ENCODE measurements at regions not wholly inside any gene's neighbourhood (a gene's known extent, or its start where the extent isn't known, plus 50 kb on each side); places are given as distances from the start of the nearest gene placed in this dataset.
"Not testable (repeated sequence)": the region's sequence is repeated elsewhere in the genome, so short reads cannot be mapped to it uniquely, and the experiment has no call there.

DNA sequence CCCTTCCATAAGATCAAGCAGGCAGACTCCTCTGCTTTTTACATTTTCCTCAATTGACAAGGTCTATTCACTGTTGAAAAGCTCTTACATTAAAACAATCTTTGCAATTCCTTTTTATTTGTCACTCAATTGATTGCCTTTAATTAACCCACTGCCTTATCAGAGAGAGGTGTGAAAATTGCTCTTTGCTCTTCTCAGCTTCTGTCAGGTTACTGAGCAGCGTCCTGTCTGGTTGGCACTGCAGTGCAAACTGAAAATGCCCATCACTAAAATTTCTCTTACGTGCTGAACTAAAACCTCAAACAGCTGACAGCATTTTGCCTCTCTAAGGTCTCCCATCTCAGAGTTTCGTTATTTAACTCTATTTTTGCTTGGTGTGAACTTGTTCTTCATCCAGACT is 504.1 kb upstream of the ATXN7L3B start:
- no peak for DNase-seq (ENCODE audit: extremely low read depth, low read depth)
- TF ChIP-seq, protein P1, sequence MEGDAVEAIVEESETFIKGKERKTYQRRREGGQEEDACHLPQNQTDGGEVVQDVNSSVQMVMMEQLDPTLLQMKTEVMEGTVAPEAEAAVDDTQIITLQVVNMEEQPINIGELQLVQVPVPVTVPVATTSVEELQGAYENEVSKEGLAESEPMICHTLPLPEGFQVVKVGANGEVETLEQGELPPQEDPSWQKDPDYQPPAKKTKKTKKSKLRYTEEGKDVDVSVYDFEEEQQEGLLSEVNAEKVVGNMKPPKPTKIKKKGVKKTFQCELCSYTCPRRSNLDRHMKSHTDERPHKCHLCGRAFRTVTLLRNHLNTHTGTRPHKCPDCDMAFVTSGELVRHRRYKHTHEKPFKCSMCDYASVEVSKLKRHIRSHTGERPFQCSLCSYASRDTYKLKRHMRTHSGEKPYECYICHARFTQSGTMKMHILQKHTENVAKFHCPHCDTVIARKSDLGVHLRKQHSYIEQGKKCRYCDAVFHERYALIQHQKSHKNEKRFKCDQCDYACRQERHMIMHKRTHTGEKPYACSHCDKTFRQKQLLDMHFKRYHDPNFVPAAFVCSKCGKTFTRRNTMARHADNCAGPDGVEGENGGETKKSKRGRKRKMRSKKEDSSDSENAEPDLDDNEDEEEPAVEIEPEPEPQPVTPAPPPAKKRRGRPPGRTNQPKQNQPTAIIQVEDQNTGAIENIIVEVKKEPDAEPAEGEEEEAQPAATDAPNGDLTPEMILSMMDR (IDR thresholded peaks at IDR 0.05; ENCODE audit: low read depth, low read length): no peak

DNA sequence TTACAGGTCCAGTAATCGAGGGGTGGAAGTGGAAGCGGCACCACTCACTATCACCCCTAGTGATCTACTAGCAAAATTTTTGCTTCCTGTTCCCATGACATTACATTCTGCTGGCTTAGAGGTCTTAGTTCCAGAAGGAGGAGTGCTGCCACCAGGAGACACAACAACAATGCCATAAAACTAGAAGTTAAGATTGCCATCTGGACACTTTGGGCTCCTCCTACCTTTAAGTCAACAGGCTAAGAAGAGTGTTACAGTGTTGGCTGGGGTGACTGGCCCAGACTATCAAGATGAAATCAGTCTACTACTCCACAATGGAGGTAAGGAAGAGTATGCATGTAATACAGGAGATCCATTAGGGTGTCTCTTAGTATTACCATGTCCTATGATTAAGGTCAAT is 498.5 kb upstream of the ATXN7L3B start:
- not testable (repeated sequence) for DNase-seq (ENCODE audit: extremely low read depth, low read depth)

DNA sequence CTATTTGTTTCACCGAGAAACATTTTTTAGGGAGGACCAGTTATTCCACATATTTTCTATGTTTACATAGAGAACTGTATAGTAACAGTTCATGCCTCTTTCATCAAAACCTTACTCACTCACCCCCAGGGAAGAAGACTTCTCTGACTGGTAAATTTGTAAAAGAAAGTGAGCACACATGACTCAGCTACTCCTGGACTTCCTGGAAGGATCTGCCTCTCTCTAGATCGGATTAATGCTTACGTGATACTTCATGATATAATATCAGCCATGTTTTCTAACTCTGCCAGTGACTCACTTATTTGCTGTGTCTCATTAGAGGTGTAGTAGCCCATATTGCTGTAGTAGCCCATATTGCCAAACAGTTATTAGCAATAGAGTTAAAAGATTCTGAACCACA is 494.3 kb upstream of the ATXN7L3B start:
- no peak for DNase-seq (ENCODE audit: extremely low read depth, low read depth)
- TF ChIP-seq, protein P1 (IDR thresholded peaks at IDR 0.05; ENCODE audit: low read depth, low read length): no peak

DNA sequence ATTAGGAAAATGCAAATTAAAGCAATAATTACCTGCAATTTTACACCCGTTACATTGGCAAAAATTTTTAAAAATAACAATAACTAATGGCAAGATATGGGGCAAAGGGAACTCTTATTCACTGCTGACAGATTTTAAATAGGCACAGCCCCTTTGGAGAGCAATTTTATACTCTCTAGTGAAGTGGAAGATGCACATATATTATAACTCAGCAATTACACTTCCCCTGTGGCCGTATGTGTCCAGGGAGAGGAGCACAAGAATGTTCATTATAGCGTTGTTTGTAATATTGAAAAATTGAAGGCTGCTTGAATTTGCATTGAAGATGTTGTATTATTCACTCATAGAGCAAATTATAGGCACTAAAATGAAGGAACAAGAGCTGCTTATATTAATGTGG is 488.3 kb upstream of the ATXN7L3B start:
- DNase-seq (ENCODE audit: extremely low read depth, low read depth): no peak
- TF ChIP-seq, protein P1 (IDR thresholded peaks at IDR 0.05; ENCODE audit: low read depth, low read length): no peak

DNA sequence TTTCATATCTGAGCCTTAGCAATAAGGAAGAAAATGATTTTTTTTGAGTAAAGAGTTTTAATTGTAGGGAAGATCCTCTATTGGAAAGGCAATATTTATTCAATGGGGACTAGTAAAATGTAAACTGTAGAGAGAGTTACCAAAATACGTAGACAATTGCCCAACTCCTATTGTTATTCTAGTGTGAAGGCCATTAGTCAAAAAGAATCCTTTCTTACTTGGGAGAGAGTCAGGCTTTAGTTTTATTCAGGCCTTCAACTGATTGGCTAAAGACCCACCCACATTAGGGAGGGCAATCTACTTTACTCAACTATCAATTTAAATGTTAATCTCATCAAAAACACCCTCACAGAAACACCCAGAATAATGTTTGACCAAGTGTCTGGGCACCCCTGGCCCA is 485.8 kb upstream of the ATXN7L3B start:
- no peak for DNase-seq (ENCODE audit: extremely low read depth, low read depth)
- TF ChIP-seq, protein P1 (IDR thresholded peaks at IDR 0.05; ENCODE audit: low read depth, low read length): no peak

DNA sequence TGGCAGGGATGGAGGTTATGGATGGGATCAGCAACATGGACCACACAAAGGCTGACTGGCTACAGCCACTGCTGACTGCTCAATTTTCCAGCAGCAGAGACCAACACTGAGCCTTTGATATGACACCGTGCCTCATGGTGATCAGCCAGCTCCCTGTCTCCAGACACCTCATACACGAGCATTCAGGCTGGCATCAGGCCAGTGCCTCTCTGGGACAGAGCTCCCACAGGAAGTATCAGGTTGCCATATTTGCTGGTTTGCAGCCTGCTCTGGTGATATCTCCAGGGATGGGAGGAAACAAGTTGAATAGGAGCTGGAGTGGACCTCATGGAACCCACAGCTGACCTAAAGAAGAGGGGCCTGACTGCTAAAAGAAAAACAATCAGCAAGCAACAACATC is 471.2 kb upstream of the ATXN7L3B start:
- DNase-seq (ENCODE audit: extremely low read depth, low read depth): no peak
- TF ChIP-seq, protein P1 (IDR thresholded peaks at IDR 0.05; ENCODE audit: low read depth, low read length): no peak

DNA sequence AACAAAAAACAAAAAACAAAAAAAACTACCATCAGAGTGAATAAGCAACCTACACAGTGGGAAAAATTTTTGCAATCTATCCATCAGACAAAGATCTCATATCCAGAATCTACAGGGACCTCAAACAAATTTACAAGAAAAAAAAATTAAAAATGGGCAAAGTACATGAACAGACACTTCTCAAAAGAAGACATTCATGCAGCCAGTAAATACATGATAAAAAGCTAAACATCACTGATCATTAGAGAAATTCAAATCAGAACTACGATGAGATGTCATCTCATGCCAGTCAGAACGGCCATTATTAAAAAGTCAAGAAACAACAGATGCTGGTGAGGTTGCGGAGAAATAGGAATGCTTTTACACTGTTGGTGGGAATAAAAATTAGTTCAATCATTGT is 466.5 kb upstream of the ATXN7L3B start:
- TF ChIP-seq, protein P1 (IDR thresholded peaks at IDR 0.05; ENCODE audit: low read depth, low read length): no peak
- no peak for DNase-seq (ENCODE audit: extremely low read depth, low read depth)

DNA sequence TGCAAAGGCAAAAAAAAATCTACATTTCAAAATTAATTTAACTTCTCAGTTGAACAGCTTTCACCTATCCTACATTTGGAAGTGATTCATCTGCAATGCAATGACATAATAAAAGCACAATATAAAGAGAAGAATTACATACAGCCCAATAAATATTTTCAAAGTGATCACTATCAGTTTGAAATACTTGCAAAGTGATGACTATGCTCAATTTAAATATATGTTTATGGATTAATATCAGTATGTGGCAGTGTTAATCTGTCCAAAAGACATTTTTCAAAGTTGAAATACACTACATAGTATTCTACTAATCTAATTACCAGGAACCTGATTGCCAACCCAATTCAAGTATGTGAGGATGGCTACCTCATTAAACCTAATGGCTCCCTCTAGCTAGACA is 460.7 kb upstream of the ATXN7L3B start:
- TF ChIP-seq, protein P1 (IDR thresholded peaks at IDR 0.05; ENCODE audit: low read depth, low read length): no peak
- no peak for DNase-seq (ENCODE audit: extremely low read depth, low read depth)

Measured in AG09319 (cell line).